Common myeloid progenitor, CD34-positive (primary cell): ENCODE measurements at regions not wholly inside any gene's neighbourhood (a gene's known extent, or its start where the extent isn't known, plus 50 kb on each side); places are given as distances from the start of the nearest gene placed in this dataset.

Source experiments
- CTCF ChIA-PET: fragments of 350-600 bp; sonication (Branson Sonifier 250); formaldehyde crosslinking; loops from one replicate; lab custom pipeline; 2021; ENCODE audit warnings: antibody characterized with exemption; lab: Charles Lee
- POLR2A ChIA-PET: fragments of 350-600 bp; sonication (Branson Sonifier 250); formaldehyde crosslinking; loops from one replicate; lab custom pipeline; 2021; ENCODE audit warnings: antibody characterized with exemption; lab: Charles Lee
- DNase-seq, 3 donors: peaks; one replicate each; pipeline versions ENCODE4 v3.0.0 to v3.0.0-alpha.2; 2013
- H3K27ac ChIP-seq, 2 experiments: 1 replicate in 1 of 2; 2 replicates in 1 of 2; pipeline ENCODE4 v1.7.0; 2013; ENCODE audit warnings: inconsistent platforms in 2 of 2, low read length in 2 of 2, mild to moderate bottlenecking in 2 of 2, low read depth in 1 of 2, moderate library complexity in 1 of 2; ENCODE audit not compliant: severe bottlenecking in 2 of 2, insufficient read depth in 1 of 2, poor library complexity in 1 of 2
- H3K27me3 ChIP-seq, 5 experiments: replicated peaks in 2 of 5; 1 replicate in 3 of 5; 2 replicates in 2 of 5; pipeline versions ENCODE4 v1.6.1 to v1.7.0; 2013; ENCODE audit warnings: low read length in 4 of 5, mild to moderate bottlenecking in 2 of 5, moderate library complexity in 2 of 5, inconsistent platforms in 1 of 5; ENCODE audit not compliant: insufficient read depth in 5 of 5, control insufficient read depth in 4 of 5
- H3K36me3 ChIP-seq, 4 experiments: 1 replicate in 2 of 4; 2 replicates in 2 of 4; pipeline versions ENCODE4 v1.6.1 to v1.7.0; 2013; ENCODE audit warnings: low read length in 3 of 4, control low read depth in 1 of 4, mild to moderate bottlenecking in 1 of 4; ENCODE audit not compliant: control insufficient read depth in 4 of 4, insufficient read depth in 4 of 4
- H3K4me1 ChIP-seq, 4 experiments: 1 replicate in 3 of 4; 2 replicates in 1 of 4; pipeline versions ENCODE4 v1.6.1 to v1.7.1; 2013; ENCODE audit warnings: low read length in 3 of 4, mild to moderate bottlenecking in 3 of 4, control low read depth in 1 of 4, inconsistent platforms in 1 of 4, moderate library complexity in 1 of 4; ENCODE audit not compliant: control insufficient read depth in 4 of 4, insufficient read depth in 4 of 4; ENCODE audit errors: control extremely low read depth in 1 of 4
- H3K4me3 ChIP-seq, 7 experiments: 1 replicate in 4 of 7; 2 replicates in 3 of 7; pipeline versions ENCODE4 v1.5.1 to v1.7.0; 2013; ENCODE audit warnings: mild to moderate bottlenecking in 7 of 7, low read length in 6 of 7, moderate library complexity in 6 of 7, inconsistent platforms in 2 of 7, low read depth in 2 of 7, control low read depth in 1 of 7; ENCODE audit not compliant: insufficient read depth in 4 of 7, control insufficient read depth in 1 of 7; ENCODE audit errors: extremely low read depth in 1 of 7
- H3K9me3 ChIP-seq, 5 experiments: 1 replicate in 4 of 5; 2 replicates in 1 of 5; pipeline versions ENCODE4 v1.6.1 to v1.7.1; 2013; ENCODE audit warnings: low read length in 4 of 5, mild to moderate bottlenecking in 2 of 5, inconsistent platforms in 1 of 5, low read depth in 1 of 5, moderate library complexity in 1 of 5; ENCODE audit not compliant: control insufficient read depth in 4 of 5, insufficient read depth in 2 of 5; ENCODE audit errors: control extremely low read depth in 1 of 5
- WGBS: methylation state at CpG from one replicate; pipeline ENCODE4 v1.1.5; 2013; ENCODE audit not compliant: insufficient coverage; 5-methylcytosine and 5-hydroxymethylcytosine counted together

GRCh38 chr2:15766911-15767597 lies 173.3 kb upstream of the MYCN start:
- Histone ChIP-seq H3K36me3 (no peaks in the 10 kb centered on the region), H3K27ac (no peak overlapping the region), H3K4me3 (no peak overlapping the region), H3K9me3 (no peaks in the 10 kb centered on the region), H3K27me3 (no peaks in the 10 kb centered on the region), H3K4me1 (peaks cover 0 to 12% (median 3%) of the 10 kb centered on the region in 4 experiments)
- ChIA-PET CTCF (interaction anchor here (0.7 kb wide), 1 partner anchor 284 kb away, joined by 3 read pairs; no protein-coding TSS in a partner anchor), POLR2A (no interaction called here)
- DNase-seq: no peak
- 97% methylated on average over 10 of the region's 17 CpGs for WGBS

- H3K4me1 ChIP-seq: peaks cover 0 to 15% (median 3%) of the 10 kb centered on the region in 4 experiments
- H3K27ac ChIP-seq: no peak overlapping the region
- POLR2A ChIA-PET: no interaction called here
- no peak for DNase-seq
- H3K9me3 ChIP-seq: no peaks in the 10 kb centered on the region
- WGBS: 56% methylated on average over 3 of the region's 5 CpGs
- no peaks in the 10 kb centered on the region for H3K27me3 ChIP-seq
- CTCF ChIA-PET: interaction anchor here (0.7 kb wide), 1 partner anchor 283 kb away, joined by 3 read pairs; no protein-coding TSS in a partner anchor
- H3K4me3 ChIP-seq: no peak overlapping the region
- no peaks in the 10 kb centered on the region for H3K36me3 ChIP-seq
Observed at GRCh38 chr2:15767679-15768078, 172.7 kb upstream of the MYCN start.

- H3K27me3 ChIP-seq: no peaks in the 10 kb centered on the region
- POLR2A ChIA-PET: no interaction called here
- H3K9me3 ChIP-seq: no peaks in the 10 kb centered on the region
- H3K27ac ChIP-seq: no peak overlapping the region
- no peak overlapping the region for H3K4me3 ChIP-seq
- H3K36me3 ChIP-seq: no peaks in the 10 kb centered on the region
- 98% methylated on average over 4 of the region's 7 CpGs for WGBS
- peak in 1 of 3 donors; percentile 15 for DNase-seq
- peaks cover 0 to 15% (median 3%) of the 10 kb centered on the region in 4 experiments for H3K4me1 ChIP-seq
- CTCF ChIA-PET: no interaction called here
Observed at GRCh38 chr2:15768142-15768541, 172.2 kb upstream of the MYCN start.

GRCh38 chr2:15768615-15769014 lies 171.7 kb upstream of the MYCN start:
- Histone ChIP-seq H3K4me1 (peaks cover 0 to 15% (median 3%) of the 10 kb centered on the region in 4 experiments), H3K4me3 (no peak overlapping the region), H3K27ac (no peak overlapping the region), H3K27me3 (no peaks in the 10 kb centered on the region), H3K36me3 (no peaks in the 10 kb centered on the region), H3K9me3 (no peaks in the 10 kb centered on the region)
- ChIA-PET POLR2A (no interaction called here), CTCF (no interaction called here)
- no peak for DNase-seq
- 83% methylated on average over 8 of the region's 10 CpGs for WGBS

GRCh38 chr2:15769235-15769634 lies 171.1 kb upstream of the MYCN start:
- 97% methylated on average over 3 of the region's 3 CpGs for WGBS
- H3K27ac ChIP-seq: no peak overlapping the region
- H3K36me3 ChIP-seq: no peaks in the 10 kb centered on the region
- no peaks in the 10 kb centered on the region for H3K27me3 ChIP-seq
- H3K4me1 ChIP-seq: peaks cover 0 to 15% (median 3%) of the 10 kb centered on the region in 4 experiments
- POLR2A ChIA-PET: no interaction called here
- no peak for DNase-seq
- no peaks in the 10 kb centered on the region for H3K9me3 ChIP-seq
- no peak overlapping the region for H3K4me3 ChIP-seq
- CTCF ChIA-PET: interaction anchor here (0.6 kb wide), 1 partner anchor 483 kb away, joined by 3 read pairs; no protein-coding TSS in a partner anchor

- H3K4me1 ChIP-seq: peaks cover 0 to 15% (median 3%) of the 10 kb centered on the region in 4 experiments
- 64% methylated on average over 17 of the region's 17 CpGs for WGBS
- H3K36me3 ChIP-seq: no peaks in the 10 kb centered on the region
- H3K4me3 ChIP-seq: no peak overlapping the region
- ChIA-PET CTCF (interaction anchor here (0.6 to 1.5 kb wide), 2 partner anchors 10 to 483 kb away, joined by 3 read pairs; no protein-coding TSS in a partner anchor), POLR2A (no interaction called here)
- H3K9me3 ChIP-seq: no peaks in the 10 kb centered on the region
- DNase-seq: peak in 2 of 3 donors; percentile 47 to 67
- H3K27me3 ChIP-seq: no peaks in the 10 kb centered on the region
- H3K27ac ChIP-seq: no peak overlapping the region
Observed at GRCh38 chr2:15769676-15770547, 170.4 kb upstream of the MYCN start.
